HUES64 (cell line): ENCODE measurements at regions not wholly inside any gene's neighbourhood (a gene's known extent, or its start where the extent isn't known, plus 50 kb on each side); places are given as distances from the start of the nearest gene placed in this dataset.
A peak's percentile ranks its signal among the peaks of the same experiment; 100 is the strongest.
"Not testable (repeated sequence)": the region's sequence is repeated elsewhere in the genome, so short reads cannot be mapped to it uniquely, and the experiment has no call there.

Experiments
- H3K27ac ChIP-seq: 2 replicates; pipeline ENCODE4 v1.7.0; 2013; ENCODE audit warnings: low read depth, low read length, inconsistent platforms
- H3K27me3 ChIP-seq: 2 replicates; pipeline ENCODE4 v1.6.1; 2013; ENCODE audit warnings: mild to moderate bottlenecking, low read length; ENCODE audit not compliant: insufficient read depth
- H3K36me3 ChIP-seq: 2 replicates; pipeline ENCODE4 v1.6.1; 2013; ENCODE audit warnings: mild to moderate bottlenecking, low read length; ENCODE audit not compliant: insufficient read depth
- H3K4me1 ChIP-seq: 2 replicates; pipeline ENCODE4 v1.6.1; 2013; ENCODE audit warnings: mild to moderate bottlenecking, low read length, moderate library complexity; ENCODE audit not compliant: insufficient read depth
- H3K4me3 ChIP-seq: 2 replicates; pipeline ENCODE4 v1.5.1; 2013; ENCODE audit warnings: mild to moderate bottlenecking, low read length, moderate library complexity
- H3K9ac ChIP-seq: 2 replicates; pipeline ENCODE4 v1.6.1; 2013; ENCODE audit warnings: mild to moderate bottlenecking, low read depth, low read length
- H3K9me3 ChIP-seq: 2 replicates; pipeline ENCODE4 v1.6.1; 2013; ENCODE audit warnings: low read depth, low read length; ENCODE audit not compliant: insufficient read depth
- WGBS: fragments of 150-250, 120-280 bp; methylation state at CpG from one replicate; pipeline ENCODE4 v1.1.7; 2013; ENCODE audit warnings: missing lambda C conversion rate; 5-methylcytosine and 5-hydroxymethylcytosine counted together

DNA sequence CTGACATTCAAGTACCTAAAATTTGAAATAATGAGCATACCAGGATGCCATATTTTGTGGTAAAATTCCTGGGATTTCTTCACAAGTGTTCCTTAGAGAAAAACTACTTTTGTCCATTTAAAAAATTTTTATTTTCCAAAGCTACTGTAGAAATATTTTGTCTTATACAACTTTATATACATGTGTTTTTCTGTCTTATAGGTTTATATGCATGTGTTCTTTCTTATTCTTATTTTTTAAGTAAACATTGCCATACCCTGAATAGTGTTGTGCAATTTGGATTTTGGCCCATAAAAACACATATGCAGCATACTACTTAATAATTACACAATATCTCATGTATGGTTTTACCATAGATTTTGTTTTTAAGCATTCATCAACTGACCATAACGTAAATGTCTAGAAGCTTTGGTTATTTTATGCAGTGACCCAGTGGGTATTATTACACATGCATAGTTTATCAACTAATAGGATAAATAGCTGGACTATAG lies 1107.4 kb upstream of the SEL1L start:
- no CpG with 5 or more reads among the region's 1 CpG for WGBS
- H3K9ac ChIP-seq: no peak overlapping the region

GRCh38 chr14:82642425-82642824 lies 1108.8 kb upstream of the SEL1L start:
- WGBS: 90% methylated on average over 15 of the region's 15 CpGs
- Histone ChIP-seq H3K9ac (0 out of 2 replicates have a peak overlapping the region, but pooled peaks have one; percentile 30), H3K9me3 (no peaks in the 10 kb centered on the region), H3K36me3 (no peaks in the 10 kb centered on the region), H3K27me3 (no peaks in the 10 kb centered on the region), H3K27ac (no peak overlapping the region), H3K4me1 (no peaks in the 10 kb centered on the region), H3K4me3 (peak overlapping the region; percentile 36; the same call in 1 of the 2 replicates)

More for the DNA sequence above, 1107.4 kb upstream of the SEL1L start:
- Histone ChIP-seq H3K27ac (no peak overlapping the region), H3K36me3 (no peaks in the 10 kb centered on the region), H3K4me3 (no peak overlapping the region), H3K9me3 (no peaks in the 10 kb centered on the region), H3K27me3 (no peaks in the 10 kb centered on the region), H3K4me1 (no peaks in the 10 kb centered on the region)

- H3K4me3 ChIP-seq: no peak overlapping the region
- H3K27me3 ChIP-seq: no peaks in the 10 kb centered on the region
- no peaks in the 10 kb centered on the region for H3K36me3 ChIP-seq
- no peak overlapping the region for H3K27ac ChIP-seq
- WGBS: 92% methylated on average over 5 of the region's 5 CpGs
- 0 out of 2 replicates have a peak, but pooled peaks cover 3% of the 10 kb centered on the region for H3K9me3 ChIP-seq
- no peak overlapping the region for H3K9ac ChIP-seq
- no peaks in the 10 kb centered on the region for H3K4me1 ChIP-seq
These were observed 1113.6 kb upstream of the SEL1L start for GRCh38 chr14:82647088-82647810.

DNA sequence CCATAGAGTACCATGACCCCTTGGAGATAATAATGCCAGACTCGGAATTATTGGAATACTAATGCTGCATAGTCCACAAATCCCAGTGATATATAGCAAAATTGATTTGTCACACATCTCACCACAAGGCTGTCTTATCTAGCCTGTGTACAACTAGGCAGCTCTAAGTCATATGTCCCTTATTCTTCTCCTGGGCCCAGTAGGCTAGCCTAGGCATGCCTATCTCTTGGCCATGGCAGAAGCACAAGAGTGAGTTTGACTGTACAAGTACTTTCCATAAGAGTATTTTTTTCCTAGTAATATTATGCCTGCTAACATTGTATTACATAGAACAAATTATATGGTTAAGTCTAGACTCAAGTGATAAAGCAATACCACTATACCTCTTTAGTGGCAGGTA lies 1122.1 kb upstream of the SEL1L start:
- no peaks in the 10 kb centered on the region for H3K36me3 ChIP-seq
- WGBS: 80% methylated on average over 1 of the region's 1 CpG
- H3K9me3 ChIP-seq: no peaks in the 10 kb centered on the region
- no peaks in the 10 kb centered on the region for H3K27me3 ChIP-seq
- H3K27ac ChIP-seq: no peak overlapping the region
- H3K9ac ChIP-seq: no peak overlapping the region
- H3K4me1 ChIP-seq: no peaks in the 10 kb centered on the region
- H3K4me3 ChIP-seq: no peak overlapping the region

DNA sequence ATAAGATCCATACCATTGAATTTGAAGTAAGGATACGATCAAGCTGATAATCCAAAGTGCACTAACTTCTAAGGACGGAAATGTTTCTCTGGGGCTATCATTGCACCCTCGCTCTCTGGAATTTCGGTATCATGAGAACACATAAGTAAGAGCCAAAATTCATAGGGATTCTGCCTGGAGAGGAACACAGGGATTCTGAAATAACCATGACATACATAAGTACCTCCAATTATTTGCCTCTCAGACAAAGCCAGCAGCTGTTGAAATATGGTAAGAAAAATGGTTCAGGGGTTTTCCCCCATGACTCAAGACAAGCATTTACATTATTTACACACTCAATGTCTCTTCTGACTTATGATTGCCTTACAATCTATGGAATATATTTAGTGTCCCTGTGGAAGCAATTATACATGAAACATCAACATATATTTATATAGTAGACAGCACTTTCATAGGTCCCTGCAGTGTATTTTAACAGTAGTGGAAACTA lies 1123.6 kb upstream of the SEL1L start:
- Histone ChIP-seq H3K4me3 (no peak overlapping the region), H3K9ac (no peak overlapping the region), H3K9me3 (no peaks in the 10 kb centered on the region), H3K36me3 (no peaks in the 10 kb centered on the region), H3K4me1 (no peaks in the 10 kb centered on the region), H3K27me3 (no peaks in the 10 kb centered on the region), H3K27ac (no peak overlapping the region)
- WGBS: 97% methylated on average over 4 of the region's 4 CpGs

DNA sequence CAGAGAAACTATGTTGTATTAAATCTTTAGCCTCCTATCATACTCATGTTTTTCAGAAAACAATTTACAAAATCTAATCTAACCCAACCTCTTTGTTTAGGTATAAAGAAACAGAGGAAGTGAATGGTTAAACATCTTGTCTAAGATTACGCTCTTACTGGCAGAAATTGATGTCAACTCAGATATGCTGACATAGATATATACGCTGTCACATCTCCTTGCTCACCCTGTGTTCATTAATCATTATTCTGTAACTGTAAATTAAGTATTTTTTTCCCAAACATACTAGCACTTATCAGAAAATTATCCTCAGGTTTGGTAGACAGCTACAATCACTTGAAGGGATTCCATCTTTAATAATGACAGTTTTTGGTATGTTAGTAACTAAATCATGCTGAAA lies 1127.6 kb upstream of the SEL1L start:
- Histone ChIP-seq H3K36me3 (no peaks in the 10 kb centered on the region), H3K4me1 (no peaks in the 10 kb centered on the region), H3K27ac (no peak overlapping the region), H3K9ac (no peak overlapping the region), H3K9me3 (no peaks in the 10 kb centered on the region), H3K4me3 (no peak overlapping the region), H3K27me3 (no peaks in the 10 kb centered on the region)
- WGBS: 100% methylated on average over 2 of the region's 2 CpGs

DNA sequence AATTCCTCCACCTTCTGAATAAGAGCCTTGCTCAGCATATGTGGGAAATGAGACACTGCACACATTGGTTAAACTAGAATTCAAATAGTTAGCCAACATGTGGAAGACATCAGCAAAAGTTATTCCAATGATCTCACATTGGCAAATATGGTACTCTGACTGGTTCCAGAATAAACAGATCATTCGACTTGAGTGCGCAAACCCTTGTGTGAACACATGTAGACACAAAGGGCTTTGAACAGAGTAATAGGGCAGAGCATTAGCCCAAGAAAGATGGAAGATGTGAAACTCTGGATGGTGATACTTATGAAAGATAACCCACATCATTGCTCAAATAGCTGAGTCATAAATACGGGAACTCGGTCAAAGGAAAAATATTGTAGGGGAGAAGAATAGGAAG lies 1133.4 kb upstream of the SEL1L start:
- H3K9ac ChIP-seq: no peak overlapping the region
- no peaks in the 10 kb centered on the region for H3K4me1 ChIP-seq
- no peaks in the 10 kb centered on the region for H3K36me3 ChIP-seq
- no peak overlapping the region for H3K4me3 ChIP-seq
- WGBS: 99% methylated on average over 2 of the region's 4 CpGs
- no peaks in the 10 kb centered on the region for H3K27me3 ChIP-seq
- no peak overlapping the region for H3K27ac ChIP-seq
- H3K9me3 ChIP-seq: no peaks in the 10 kb centered on the region

- Histone ChIP-seq H3K27me3 (no peaks in the 10 kb centered on the region), H3K27ac (no peak overlapping the region), H3K36me3 (no peaks in the 10 kb centered on the region), H3K4me3 (no peak overlapping the region), H3K9me3 (no peaks in the 10 kb centered on the region), H3K4me1 (no peaks in the 10 kb centered on the region), H3K9ac (no peak overlapping the region)
- WGBS: 85% methylated on average over 3 of the region's 4 CpGs
These were observed 1133.8 kb upstream of the SEL1L start for GRCh38 chr14:82667501-82667900.

- no peak overlapping the region for H3K4me3 ChIP-seq
- WGBS: 92% methylated on average over 2 of the region's 2 CpGs
- H3K36me3 ChIP-seq: no peaks in the 10 kb centered on the region
- no peaks in the 10 kb centered on the region for H3K27me3 ChIP-seq
- no peaks in the 10 kb centered on the region for H3K9me3 ChIP-seq
- no peak overlapping the region for H3K9ac ChIP-seq
- no peak overlapping the region for H3K27ac ChIP-seq
- no peaks in the 10 kb centered on the region for H3K4me1 ChIP-seq
These were observed 1142.8 kb upstream of the SEL1L start for GRCh38 chr14:82676403-82676802.

DNA sequence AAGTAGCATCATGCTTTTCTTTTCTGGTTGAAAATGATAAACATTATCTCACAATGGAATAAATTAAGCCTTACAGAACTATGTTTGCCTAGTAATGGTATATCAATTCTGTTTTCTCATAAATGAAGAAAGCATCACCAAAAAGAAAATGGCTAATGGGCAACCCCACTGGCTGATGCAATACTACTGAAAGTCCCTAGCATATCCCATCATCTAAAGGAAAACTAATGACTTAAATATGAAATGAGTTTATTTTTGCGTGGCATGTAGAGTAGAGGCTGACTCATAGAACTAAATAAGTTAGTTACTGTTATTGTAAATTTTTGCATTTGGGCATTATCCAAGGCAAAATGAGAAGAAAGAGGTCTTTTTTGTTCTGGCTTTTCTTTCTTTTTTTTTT lies 1156.3 kb upstream of the SEL1L start:
- Histone ChIP-seq H3K27ac (no peak overlapping the region), H3K36me3 (no peaks in the 10 kb centered on the region), H3K9ac (no peak overlapping the region), H3K4me1 (no peaks in the 10 kb centered on the region), H3K9me3 (no peaks in the 10 kb centered on the region), H3K4me3 (no peak overlapping the region), H3K27me3 (no peaks in the 10 kb centered on the region)
- WGBS: 91% methylated on average over 1 of the region's 1 CpG

DNA sequence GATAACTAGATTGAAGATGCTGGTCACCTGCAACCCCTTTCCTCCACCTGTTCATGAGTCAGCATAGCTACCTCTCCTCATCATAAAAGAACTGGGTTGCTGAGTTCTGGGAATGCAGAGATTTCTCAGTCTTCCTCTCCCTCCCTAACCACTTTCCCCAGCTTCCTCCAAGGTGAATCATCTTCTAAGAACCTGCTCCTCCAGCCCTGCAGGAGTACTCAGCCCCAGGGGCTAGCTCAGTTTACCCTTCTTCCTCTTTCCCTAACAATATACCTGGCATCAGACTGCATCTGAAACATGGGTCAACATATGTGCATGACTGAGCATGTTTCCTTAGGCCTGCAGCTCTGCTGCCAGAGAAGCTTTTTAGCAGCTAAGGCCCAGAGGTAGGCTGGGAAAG lies 1157.5 kb upstream of the SEL1L start:
- H3K9ac ChIP-seq, H3K4me3 ChIP-seq, H3K36me3 ChIP-seq, H3K4me1 ChIP-seq, H3K9me3 ChIP-seq, H3K27ac ChIP-seq, H3K27me3 ChIP-seq: not testable (repeated sequence)

DNA sequence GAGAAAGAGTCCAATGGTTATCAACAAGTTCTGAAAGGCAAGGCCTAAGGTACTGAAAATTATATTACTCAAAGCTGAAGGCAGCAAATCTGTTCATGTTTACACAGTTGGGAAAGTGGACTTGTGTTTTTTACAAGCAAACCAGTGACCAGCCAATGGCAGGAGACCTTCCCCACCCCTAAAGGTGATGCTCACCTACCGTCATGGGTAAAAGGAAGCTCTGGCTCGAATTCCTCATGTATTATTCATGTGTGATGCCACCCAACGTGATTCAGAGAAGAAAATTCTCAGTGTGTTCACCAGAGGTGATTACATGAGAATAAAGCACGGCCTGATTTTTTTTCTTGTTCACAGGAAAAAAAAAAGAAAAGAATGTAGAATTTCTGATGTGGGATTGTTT lies 1161.2 kb upstream of the SEL1L start:
- 94% methylated on average over 4 of the region's 4 CpGs for WGBS
- no peak overlapping the region for H3K9ac ChIP-seq
- H3K27ac ChIP-seq: no peak overlapping the region
- H3K36me3 ChIP-seq: no peaks in the 10 kb centered on the region
- H3K4me3 ChIP-seq: no peak overlapping the region
- H3K9me3 ChIP-seq: no peaks in the 10 kb centered on the region
- H3K27me3 ChIP-seq: no peaks in the 10 kb centered on the region
- H3K4me1 ChIP-seq: no peaks in the 10 kb centered on the region
